Retina (tissue), 1 donor: ENCODE measurements at regions not wholly inside any gene's neighbourhood (a gene's known extent, or its start where the extent isn't known, plus 50 kb on each side); places are given as distances from the start of the nearest gene placed in this dataset.
"Not testable (repeated sequence)": the region's sequence is repeated elsewhere in the genome, so short reads cannot be mapped to it uniquely, and the experiment has no call there.

Experiments
- DNase-seq: peaks from one replicate; pipeline ENCODE4 v3.0.0-alpha.2; 2016

GRCh38 chr4:53865054-53865453 is 199.4 kb downstream of the CHIC2 start:
- DNase-seq = no peak

DNA sequence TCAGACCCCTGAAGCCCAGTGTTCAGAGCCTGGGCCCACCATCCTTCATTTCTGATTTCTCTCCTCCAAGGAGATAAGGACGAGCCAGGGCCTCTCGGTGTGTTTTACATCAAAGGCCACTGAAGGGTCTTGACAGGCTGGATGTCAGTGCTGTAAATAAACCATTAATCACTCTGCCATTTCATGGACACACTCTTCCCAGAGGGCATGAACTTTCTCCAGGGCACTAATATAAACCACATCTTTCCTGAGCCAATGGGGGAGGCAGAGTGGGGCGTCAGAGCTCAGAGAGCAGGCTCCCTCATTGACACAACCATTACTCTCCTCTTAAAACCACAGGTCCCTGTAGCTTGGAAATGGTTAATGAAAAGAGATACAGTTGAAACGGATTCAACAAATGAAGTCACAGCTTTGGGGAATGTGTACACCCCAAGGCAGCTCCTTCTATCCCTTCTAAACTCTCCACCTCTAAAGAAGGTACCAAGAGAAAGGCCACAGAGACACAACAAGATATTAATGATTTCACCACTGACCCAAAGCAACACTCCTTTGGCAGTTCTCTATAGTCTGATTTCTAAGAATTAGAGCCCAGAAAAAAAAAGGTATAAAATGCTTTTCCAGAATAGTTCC is 200.6 kb downstream of the CHIC2 start:
- peak; percentile 21 for DNase-seq

DNA sequence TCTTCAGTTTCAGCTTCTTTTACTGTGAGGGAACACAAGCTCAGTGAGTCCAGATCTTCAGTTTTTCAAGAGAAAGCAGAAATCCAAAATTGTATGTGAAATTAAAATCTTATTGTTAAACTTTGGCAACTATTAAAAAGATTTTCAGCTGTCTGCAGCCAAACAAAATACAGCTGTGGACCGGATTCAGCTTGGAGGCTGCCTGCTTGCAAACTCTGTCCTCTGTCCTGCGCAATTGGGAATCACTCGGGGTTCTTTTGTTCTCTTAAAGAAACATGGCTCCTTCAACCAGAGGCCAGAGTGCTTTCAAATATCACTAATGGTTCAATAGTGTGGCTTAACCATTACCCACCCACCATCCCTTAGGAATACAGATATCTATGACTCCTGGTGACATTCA is 201.2 kb downstream of the CHIC2 start:
- DNase-seq = no peak

DNA sequence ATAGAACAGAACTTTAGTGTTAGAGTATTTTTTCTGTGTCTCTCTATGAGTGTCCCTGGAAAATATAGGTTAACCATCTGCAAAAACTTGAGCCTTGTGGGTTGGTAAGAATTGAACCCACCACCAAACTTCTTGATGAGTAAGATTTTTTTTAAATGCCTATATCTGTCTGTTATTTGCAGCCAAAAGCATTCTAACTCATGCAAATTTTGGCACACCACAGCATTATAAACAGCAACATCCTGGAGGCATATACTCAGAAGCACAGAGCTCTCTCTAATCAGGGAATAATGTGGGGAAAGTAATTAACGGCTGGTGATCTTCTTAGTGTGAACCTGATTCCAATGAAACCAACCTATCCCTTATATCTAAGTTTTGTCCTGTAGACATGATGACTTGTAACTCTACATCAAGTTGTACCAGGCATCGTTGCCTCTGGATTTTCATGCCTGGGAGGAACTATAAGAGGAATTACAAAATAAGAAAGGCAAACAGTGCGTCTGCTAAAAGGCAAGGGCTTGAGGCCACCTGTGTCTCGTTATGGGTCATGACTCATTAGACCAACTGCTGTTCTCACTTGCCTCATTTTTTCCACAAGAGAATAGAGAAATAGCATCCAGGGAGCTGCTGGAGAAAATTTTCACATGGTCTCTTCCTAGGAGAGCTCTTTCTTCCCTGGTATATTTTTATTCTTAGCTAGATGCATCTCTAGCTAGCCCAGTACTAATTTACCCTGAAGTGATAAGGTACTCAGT is 202.4 kb downstream of the CHIC2 start:
- peak; percentile 15 for DNase-seq

DNA sequence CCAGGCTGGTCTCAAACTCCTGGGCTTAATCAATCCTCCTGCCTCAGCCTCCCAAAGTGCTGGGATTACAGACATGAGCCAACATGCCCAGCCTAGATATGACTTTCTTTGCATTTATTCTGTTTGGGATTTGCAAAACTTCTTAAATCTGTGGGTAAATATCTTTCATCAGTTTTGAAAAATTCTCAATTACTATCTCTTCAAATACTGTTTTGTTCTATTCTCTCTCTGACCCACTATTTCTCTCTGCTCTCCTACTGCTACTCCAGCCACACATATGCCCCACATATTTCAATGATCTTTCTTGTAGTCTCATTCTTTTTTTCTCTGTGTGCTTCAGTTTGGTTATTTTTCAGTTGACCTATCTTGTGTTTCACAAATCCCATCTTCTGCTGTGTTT is 205.1 kb downstream of the CHIC2 start:
- no peak for DNase-seq

DNA sequence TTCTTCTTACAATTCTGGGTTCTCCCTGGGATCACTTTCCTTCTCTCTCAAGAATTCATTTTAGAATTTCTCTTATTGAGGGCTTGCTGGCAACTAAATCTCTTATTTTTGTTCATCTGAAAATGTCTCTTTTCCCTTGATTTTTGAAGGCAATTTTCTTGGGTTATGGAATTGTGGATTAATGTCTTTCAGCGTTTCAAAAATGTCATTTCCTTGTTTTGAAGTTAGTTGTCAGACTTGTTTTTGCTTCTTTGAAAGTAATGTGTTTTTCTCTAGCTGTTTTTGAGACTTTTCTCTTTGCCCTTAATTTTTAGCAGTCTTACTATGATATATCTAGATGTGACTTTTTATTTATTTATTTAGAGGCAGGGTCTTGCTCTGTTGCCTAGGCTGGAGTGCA is 205.7 kb downstream of the CHIC2 start:
- no peak for DNase-seq

GRCh38 chr4:53855581-53856250 is 208.7 kb downstream of the CHIC2 start:
- DNase-seq = no peak

DNA sequence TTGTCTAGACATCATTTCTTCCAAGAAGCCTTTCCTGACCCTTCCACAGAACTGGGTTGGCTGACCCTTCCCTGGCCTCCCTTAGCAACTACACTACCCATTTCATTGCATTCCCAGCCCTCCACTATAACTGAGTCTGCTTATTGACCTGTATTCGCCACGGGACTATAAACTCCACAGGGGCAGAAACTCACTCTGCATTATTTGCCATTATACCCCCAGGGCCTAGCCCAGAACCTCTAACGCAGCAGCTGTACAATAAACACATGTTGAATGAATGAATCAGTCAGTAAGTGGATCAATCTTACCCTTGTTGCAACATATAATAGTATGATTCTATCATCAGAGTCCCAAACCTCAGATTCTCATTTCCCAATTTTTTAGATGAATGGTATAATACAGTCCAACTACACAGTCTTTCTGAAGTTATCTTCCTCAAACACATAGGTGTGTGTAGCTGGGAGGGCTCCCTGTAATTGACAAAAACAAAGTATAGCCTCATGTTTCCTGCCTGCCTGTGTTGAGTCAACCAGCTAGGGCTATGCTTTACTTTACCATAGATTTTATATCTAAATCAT is 209.3 kb downstream of the CHIC2 start:
- DNase-seq = no peak

GRCh38 chr4:53852343-53852742 is 212.1 kb downstream of the CHIC2 start:
- no peak for DNase-seq

DNA sequence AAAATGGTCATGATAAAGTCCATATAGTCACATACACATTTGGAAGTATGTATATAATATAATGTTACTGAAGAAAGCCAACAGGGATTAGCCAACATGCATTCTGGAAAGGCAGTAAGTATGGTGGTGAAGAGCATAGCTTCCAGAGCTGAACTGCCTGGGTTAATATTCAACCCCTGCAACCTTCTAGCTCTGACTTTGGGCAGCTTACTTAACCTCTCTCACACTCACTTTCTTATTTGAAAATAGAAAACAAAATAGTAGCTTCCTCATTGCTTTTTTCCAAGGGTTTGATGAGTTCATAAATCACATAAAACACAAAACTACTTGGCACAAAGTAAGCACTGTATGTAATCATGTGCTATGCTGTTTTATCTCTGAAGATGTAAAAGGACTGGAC is 216.4 kb downstream of the CHIC2 start:
- no peak for DNase-seq

DNA sequence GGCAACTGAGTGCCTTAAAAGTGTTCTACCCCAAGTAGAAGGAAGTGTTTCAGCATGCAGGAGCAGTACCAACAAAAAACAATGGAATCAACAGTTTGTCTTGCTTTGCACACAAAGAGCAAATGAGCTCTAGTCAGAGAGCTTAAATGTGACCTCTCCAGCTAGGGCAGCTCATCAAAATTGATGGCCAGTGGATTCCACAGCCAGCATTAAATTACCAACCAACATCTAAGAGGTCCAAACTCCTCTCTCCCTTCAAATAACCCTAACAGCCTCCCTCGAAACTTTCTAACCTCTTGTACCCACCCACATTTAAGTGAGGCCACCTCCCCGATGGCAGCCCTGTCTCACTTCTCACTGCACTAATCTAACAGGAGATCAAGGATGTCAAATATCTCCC is 219.9 kb downstream of the CHIC2 start:
- DNase-seq = no peak

DNA sequence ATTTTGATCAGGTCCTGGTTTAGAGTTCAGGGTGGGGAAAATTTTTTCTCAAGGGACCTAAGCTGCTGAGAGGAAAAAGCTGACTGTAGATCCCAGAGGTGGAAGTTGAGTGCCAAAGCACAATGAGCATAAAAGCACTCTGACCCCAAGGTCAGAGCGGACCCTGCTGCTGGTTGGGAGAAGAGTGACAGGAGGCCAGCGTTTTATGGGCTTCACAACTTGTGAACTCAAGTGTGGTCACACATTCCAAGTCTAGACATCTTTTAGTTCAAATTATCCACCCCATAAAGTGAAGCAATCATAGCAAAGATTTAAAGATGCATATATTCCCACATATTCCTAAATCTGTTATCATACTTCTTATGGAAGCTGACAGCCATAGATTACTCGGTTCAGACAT is 220.3 kb downstream of the CHIC2 start:
- peak; percentile 15 for DNase-seq

- DNase-seq = no peak
These were observed 222.7 kb downstream of the CHIC2 start for GRCh38 chr4:53841711-53842110.

- no peak for DNase-seq
These were observed 223.8 kb downstream of the CHIC2 start for GRCh38 chr4:53840643-53841042.

DNA sequence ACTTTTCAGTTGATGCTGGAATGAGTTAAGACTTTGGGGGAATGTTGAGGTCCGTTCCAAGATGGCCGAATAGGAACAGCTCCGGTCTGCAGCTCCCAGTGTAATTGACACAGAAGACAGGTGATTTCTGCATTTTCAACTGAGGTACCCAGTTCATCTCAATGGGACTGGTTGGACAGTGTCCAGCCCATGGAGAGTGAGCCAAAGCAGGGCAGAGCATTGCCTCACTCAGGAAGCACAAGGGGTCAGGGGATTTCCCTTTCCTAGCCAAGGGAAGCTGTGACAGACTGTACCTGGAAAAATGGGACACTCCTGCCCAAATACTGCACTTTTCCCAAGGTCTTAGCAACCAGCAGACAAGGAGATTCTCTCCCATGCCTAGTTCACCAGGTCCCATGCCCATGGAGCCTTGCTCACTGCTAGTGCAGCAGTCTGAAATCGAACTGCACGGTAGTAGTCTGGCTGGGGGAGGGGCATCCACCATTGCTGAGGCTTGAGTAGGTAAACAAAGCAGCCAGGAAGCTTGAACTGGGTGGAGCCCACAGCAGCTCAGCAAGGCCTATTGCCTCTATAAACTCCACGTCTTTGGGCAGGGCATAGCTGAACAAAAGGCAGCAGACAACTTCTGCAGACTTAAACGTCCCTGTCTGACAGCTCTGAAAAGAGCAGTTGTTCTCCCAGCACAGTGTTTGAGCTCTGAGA is 231.0 kb downstream of the CHIC2 start:
- not testable (repeated sequence) for DNase-seq

DNA sequence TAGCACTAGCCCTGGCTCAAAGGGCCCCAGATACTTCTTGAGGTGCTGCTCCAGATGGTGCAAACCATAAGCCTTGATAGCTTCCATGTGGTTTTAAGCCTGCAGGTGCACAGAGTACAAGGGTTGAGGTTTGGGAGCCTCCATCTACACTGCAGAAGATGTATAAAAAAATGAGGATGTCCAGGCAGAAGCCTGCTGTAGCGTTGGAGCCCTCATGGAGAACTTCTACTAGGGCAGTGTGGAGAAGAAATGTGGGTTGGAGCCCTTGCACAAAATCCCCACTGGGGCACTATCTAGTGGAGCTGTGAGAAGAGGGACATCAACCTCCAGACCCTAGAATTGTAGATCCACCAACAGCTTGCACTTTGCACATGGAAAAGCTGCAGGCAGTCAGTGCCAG is 231.9 kb downstream of the CHIC2 start:
- no peak for DNase-seq

GRCh38 chr4:53830511-53830910 is 233.9 kb downstream of the CHIC2 start:
- DNase-seq = no peak

DNA sequence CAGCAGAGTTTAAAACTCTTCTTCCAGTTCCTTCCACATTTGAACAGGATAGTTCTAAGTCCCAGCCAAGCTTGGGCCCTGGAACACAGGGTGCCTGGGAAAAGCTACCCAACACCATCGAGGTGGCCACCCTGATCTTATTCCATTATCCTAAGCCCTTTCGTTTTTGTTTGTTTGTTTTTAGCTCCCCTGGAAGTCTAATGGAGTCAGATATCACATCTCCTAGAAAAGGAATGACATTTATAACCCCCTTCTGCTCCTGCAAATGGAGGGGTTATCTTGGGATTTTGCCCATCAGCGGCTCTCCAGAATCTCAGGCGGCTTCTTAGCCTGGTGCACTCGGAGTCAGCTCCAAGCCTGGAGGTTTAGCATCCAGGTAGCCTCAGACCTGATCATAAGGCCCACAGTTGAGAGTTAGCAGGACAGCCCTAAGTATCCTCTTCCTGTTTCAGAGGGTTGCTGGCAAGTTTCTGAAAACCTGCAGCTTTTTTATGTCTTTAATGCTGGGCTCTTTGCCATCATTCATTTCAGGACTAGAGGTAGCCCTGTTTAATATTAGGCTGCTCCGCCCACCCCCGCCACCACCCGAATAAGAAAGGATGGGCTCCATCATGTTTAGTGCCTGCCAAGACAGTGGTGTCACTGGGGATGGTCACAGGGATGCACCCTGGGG is 230.0 kb upstream of the LNX1 start:
- no peak for DNase-seq

GRCh38 chr4:53818104-53818503 is 226.8 kb upstream of the LNX1 start:
- no peak for DNase-seq

- DNase-seq = no peak
These were observed 225.3 kb upstream of the LNX1 start for GRCh38 chr4:53816561-53816960.

GRCh38 chr4:53815281-53815680 is 224.0 kb upstream of the LNX1 start:
- no peak for DNase-seq

- DNase-seq = no peak
These were observed 222.7 kb upstream of the LNX1 start for GRCh38 chr4:53813998-53814397.

- DNase-seq = no peak
These were observed 219.4 kb upstream of the LNX1 start for GRCh38 chr4:53810643-53811042.
